Gastroesophageal sphincter (tissue), 4 donors: ENCODE measurements at regions not wholly inside any gene's neighbourhood (a gene's known extent, or its start where the extent isn't known, plus 50 kb on each side); places are given as distances from the start of the nearest gene placed in this dataset.

ENCODE experiments used
- ATAC-seq: fragments of 150-250 bp; one replicate; pipeline ENCODE4 v1.9.1; 2016; ENCODE audit warnings: mild to moderate bottlenecking, moderate library complexity
- H3K27ac ChIP-seq, 4 donors: fragments of 200-600 bp; sonication (generic) in 3 of 4; 1 replicate in 3 of 4; 2 replicates in 1 of 4; pipeline ENCODE4 v1.5.1; 2016 to 2019
- H3K27me3 ChIP-seq: fragments of 200-600 bp; sonication (generic); one replicate; pipeline ENCODE4 v1.5.1; 2019
- H3K36me3 ChIP-seq, 2 donors: fragments of 200-600 bp; sonication (generic); one replicate each; pipeline ENCODE4 v1.5.1; 2019; ENCODE audit warnings: control low read depth in 1 of 2
- H3K4me1 ChIP-seq, 3 donors: fragments of 200-600 bp; sonication (generic); 1 replicate in 2 of 3; 2 replicates in 1 of 3; pipeline ENCODE4 v1.5.1; 2016 to 2019; ENCODE audit warnings: control low read depth in 2 of 3
- H3K4me3 ChIP-seq, 2 donors: fragments of 200-600 bp; sonication (generic); one replicate each; pipeline ENCODE4 v1.5.1; 2019; ENCODE audit warnings: mild to moderate bottlenecking in 1 of 2, moderate library complexity in 1 of 2
- H3K9me3 ChIP-seq, 3 donors: fragments of 200-600 bp; sonication (generic); one replicate each; pipeline ENCODE4 v1.5.1; 2017 to 2019; ENCODE audit warnings: control low read depth in 2 of 3
- EP300 ChIP-seq: sonication (generic); formaldehyde crosslinking; IDR thresholded peaks from one replicate; pipeline ENCODE4 v1.6.1; 2017; ENCODE audit warnings: antibody characterized with exemption, mild to moderate bottlenecking
- POLR2A ChIP-seq, 2 donors: fragments of 450-650 bp; IDR thresholded peaks; one replicate each; pipeline ENCODE4 v1.6.1; 2017; ENCODE audit warnings: antibody characterized with exemption in 2 of 2, mild to moderate bottlenecking in 2 of 2, moderate library complexity in 1 of 2
- POLR2AphosphoS5 ChIP-seq: sonication (generic); formaldehyde crosslinking; IDR thresholded peaks from one replicate; pipeline ENCODE4 v1.6.1; 2017; ENCODE audit warnings: antibody characterized with exemption
- WGBS, 2 donors: methylation state at CpG; one replicate each; pipeline ENCODE4 v1.1.5; 2018; ENCODE audit warnings: low coverage in 1 of 2; 5-methylcytosine and 5-hydroxymethylcytosine counted together
- TF ChIP-seq, protein P1 (sequence below), 4 experiments: fragments of 200-600 bp in 2 of 4; fragments of 450-650 bp in 2 of 4; sonication (generic) in 1 of 4; IDR thresholded peaks; one replicate each; pipeline ENCODE4 v1.5.1; 2017 to 2019; ENCODE audit warnings: antibody characterized with exemption in 4 of 4, mild to moderate bottlenecking in 2 of 4, moderate library complexity in 2 of 4

DNA sequence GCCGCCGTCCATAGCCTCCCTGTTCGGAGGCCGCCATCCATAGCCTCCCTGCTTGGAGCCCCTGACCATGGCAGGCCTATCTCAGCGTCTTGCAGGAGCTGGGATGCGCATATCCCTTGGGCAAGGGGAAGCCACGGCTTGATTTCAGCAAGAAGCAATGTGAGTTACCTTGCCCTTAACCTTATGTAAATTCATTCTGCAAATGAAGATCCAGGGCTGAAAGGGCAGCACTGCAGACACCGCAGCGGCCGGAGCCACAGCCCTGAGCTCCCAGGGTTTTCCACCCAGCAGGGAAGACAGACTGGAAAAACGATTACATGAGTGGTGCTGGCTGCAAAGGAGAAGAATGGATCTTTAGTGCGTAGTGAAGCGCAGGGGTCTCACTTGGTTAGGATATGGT is 95.8 kb downstream of the SEC61G start:
- no peak for ATAC-seq
- Histone ChIP-seq H3K36me3 (no peaks in the 10 kb centered on the region), H3K9me3 (no peaks in the 10 kb centered on the region), H3K27me3 (peaks cover 57% of the 10 kb centered on the region), H3K4me3 (no peak overlapping the region), H3K4me1 (peaks cover 0 to 14% (median 0%) of the 10 kb centered on the region in 3 donors), H3K27ac (no peak overlapping the region)
- WGBS, 2 donors = 81 to 83% methylated on average over 5 of the region's 13 CpGs
- TF ChIP-seq, protein P1, sequence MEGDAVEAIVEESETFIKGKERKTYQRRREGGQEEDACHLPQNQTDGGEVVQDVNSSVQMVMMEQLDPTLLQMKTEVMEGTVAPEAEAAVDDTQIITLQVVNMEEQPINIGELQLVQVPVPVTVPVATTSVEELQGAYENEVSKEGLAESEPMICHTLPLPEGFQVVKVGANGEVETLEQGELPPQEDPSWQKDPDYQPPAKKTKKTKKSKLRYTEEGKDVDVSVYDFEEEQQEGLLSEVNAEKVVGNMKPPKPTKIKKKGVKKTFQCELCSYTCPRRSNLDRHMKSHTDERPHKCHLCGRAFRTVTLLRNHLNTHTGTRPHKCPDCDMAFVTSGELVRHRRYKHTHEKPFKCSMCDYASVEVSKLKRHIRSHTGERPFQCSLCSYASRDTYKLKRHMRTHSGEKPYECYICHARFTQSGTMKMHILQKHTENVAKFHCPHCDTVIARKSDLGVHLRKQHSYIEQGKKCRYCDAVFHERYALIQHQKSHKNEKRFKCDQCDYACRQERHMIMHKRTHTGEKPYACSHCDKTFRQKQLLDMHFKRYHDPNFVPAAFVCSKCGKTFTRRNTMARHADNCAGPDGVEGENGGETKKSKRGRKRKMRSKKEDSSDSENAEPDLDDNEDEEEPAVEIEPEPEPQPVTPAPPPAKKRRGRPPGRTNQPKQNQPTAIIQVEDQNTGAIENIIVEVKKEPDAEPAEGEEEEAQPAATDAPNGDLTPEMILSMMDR (IDR thresholded peaks at IDR 0.05) = no peak
- no peak for TF ChIP-seq POLR2AphosphoS5
- no peak for TF ChIP-seq EP300
- no peak for TF ChIP-seq POLR2A (IDR thresholded peaks at IDR 0.05)

DNA sequence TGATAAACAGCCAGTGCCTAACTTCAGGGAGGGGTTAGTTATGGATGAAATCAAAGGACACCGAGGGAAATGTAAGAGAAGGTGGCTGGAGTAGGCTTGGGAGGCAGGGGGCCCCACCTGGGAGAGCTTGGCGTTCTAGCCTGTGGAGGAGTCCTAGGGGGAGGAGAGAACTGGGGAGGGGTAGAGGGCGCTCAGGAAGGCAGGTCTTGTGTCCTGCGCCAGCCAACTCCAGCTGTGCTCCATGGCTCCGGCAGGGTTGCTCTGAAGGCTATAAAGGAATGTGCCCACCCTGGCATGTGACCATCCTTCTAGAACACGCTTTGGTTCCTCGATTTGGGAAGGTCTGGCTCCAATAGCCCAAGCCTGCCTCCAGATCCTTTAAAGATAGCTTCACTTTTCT is 96.3 kb downstream of the SEC61G start:
- TF ChIP-seq POLR2A (IDR thresholded peaks at IDR 0.05) = no peak
- TF ChIP-seq POLR2AphosphoS5 = no peak
- no peak for TF ChIP-seq EP300
- TF ChIP-seq, protein P1 (IDR thresholded peaks at IDR 0.05) = no peak
- H3K9me3 ChIP-seq = no peaks in the 10 kb centered on the region
- ATAC-seq = no peak
- no peak overlapping the region for H3K4me3 ChIP-seq
- H3K36me3 ChIP-seq = no peaks in the 10 kb centered on the region
- peaks cover 57% of the 10 kb centered on the region for H3K27me3 ChIP-seq
- 0 to 71% methylated on average over 1 to 4 of the region's 7 CpGs for WGBS, 2 donors
- H3K4me1 ChIP-seq = peaks cover 0 to 14% (median 0%) of the 10 kb centered on the region in 3 donors
- H3K27ac ChIP-seq = no peak overlapping the region

GRCh38 chr7:54653905-54654304 is 105.1 kb downstream of the SEC61G start:
- H3K36me3 ChIP-seq = no peaks in the 10 kb centered on the region
- no peaks in the 10 kb centered on the region for H3K9me3 ChIP-seq
- 58 to 59% methylated on average over 3 of the region's 3 CpGs for WGBS, 2 donors
- H3K4me3 ChIP-seq = no peak overlapping the region
- no peaks in the 10 kb centered on the region for H3K4me1 ChIP-seq
- no peaks in the 10 kb centered on the region for H3K27me3 ChIP-seq
- no peak overlapping the region for H3K27ac ChIP-seq
- no peak for TF ChIP-seq POLR2A (IDR thresholded peaks at IDR 0.05)
- no peak for TF ChIP-seq POLR2AphosphoS5
- TF ChIP-seq, protein P1 (IDR thresholded peaks at IDR 0.05) = no peak
- TF ChIP-seq EP300 = no peak
- ATAC-seq = no peak

GRCh38 chr7:54643064-54643463 is 100.9 kb downstream of the VSTM2A start:
- Histone ChIP-seq H3K27ac (no peak overlapping the region), H3K4me3 (no peak overlapping the region), H3K9me3 (no peaks in the 10 kb centered on the region), H3K4me1 (no peaks in the 10 kb centered on the region), H3K27me3 (peaks cover 4% of the 10 kb centered on the region), H3K36me3 (no peaks in the 10 kb centered on the region)
- ATAC-seq = no peak
- TF ChIP-seq EP300 (no peak), POLR2AphosphoS5 (no peak), POLR2A (IDR thresholded peaks at IDR 0.05) (no peak)
- TF ChIP-seq, protein P1 (IDR thresholded peaks at IDR 0.05) = no peak
- WGBS, 2 donors = 77 to 91% methylated on average over 5 of the region's 6 CpGs

GRCh38 chr7:54637712-54638396 is 95.7 kb downstream of the VSTM2A start:
- no peaks in the 10 kb centered on the region for H3K27me3 ChIP-seq
- 67 to 77% methylated on average over 4 to 6 of the region's 6 CpGs for WGBS, 2 donors
- no peak for TF ChIP-seq EP300
- TF ChIP-seq, protein P1 (IDR thresholded peaks at IDR 0.05) = no peak
- no peak for TF ChIP-seq POLR2A (IDR thresholded peaks at IDR 0.05)
- no peak for TF ChIP-seq POLR2AphosphoS5
- no peak overlapping the region for H3K4me3 ChIP-seq
- no peaks in the 10 kb centered on the region for H3K36me3 ChIP-seq
- no peaks in the 10 kb centered on the region for H3K9me3 ChIP-seq
- H3K4me1 ChIP-seq = no peaks in the 10 kb centered on the region
- H3K27ac ChIP-seq = no peak overlapping the region
- no peak for ATAC-seq
